ENCODE measurements at regions not wholly inside any gene's neighbourhood (a gene's known extent, or its start where the extent isn't known, plus 50 kb on each side); places are given as distances from the start of the nearest gene placed in this dataset.

GRCh38 chr12:91785655-91786498 lies 359.8 kb downstream of the BTG1 start:
- no peak for TF ChIP-seq CTCF (IDR thresholded peaks at IDR 0.05; ENCODE audit: low read depth, low read length)
- TF ChIP-seq EZH2phosphoT487 (IDR thresholded peaks at IDR 0.05; ENCODE audit: low read depth): no peak

Data from OCI-LY3 (cell line).